Fibroblast of skin of abdomen (primary cell): ENCODE measurements at regions not wholly inside any gene's neighbourhood (a gene's known extent, or its start where the extent isn't known, plus 50 kb on each side); places are given as distances from the start of the nearest gene placed in this dataset.
"Not testable (repeated sequence)": the region's sequence is repeated elsewhere in the genome, so short reads cannot be mapped to it uniquely, and the experiment has no call there.

Source experiments
- DNase-seq: peaks from one replicate; pipeline ENCODE4 v3.0.0-alpha.2; 2013

GRCh38 chr4:115292320-115293092 is 179.1 kb upstream of the NDST4 start:
- no peak for DNase-seq

GRCh38 chr4:115287426-115287825 is 174.0 kb upstream of the NDST4 start:
- no peak for DNase-seq

DNA sequence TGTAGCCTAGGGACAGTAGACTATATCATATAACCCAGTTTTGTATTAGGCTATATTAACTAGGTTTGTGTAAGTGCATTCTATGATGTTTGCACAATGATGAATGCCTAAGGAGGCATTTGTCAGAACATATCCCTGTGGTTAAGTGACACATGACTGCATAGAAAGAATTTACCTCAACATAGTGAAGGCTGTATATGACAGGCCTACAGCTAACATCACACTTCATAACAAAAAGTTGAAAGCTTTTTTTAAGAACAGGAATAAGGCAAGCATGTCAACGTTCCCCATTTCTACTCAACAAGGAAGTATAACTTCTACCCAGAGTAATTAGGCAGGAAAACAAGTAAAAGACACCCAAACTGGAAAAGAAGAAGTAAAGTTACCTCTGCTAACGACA is 165.9 kb upstream of the NDST4 start:
- DNase-seq = no peak

- no peak for DNase-seq
These were observed 165.4 kb upstream of the NDST4 start for GRCh38 chr4:115278830-115279229.

DNA sequence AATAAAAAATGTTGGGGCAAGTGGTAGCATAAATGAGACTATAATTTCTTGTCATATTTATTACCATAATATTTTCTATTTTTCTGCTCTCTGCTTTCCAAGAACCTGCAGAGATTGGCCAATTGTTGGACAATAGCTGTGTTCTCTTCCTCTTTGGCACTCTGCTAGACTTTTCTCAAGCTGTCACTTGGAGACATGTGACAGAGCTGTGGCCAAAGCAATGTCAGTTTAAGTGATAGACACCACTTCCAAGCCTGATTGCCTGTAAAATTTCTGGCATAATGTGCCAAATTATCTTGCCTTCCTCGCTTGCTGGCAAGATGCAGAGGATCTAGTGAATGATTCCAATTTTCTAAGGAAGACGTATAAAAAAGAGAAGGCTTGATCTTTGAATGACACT is 162.2 kb upstream of the NDST4 start:
- no peak for DNase-seq

DNA sequence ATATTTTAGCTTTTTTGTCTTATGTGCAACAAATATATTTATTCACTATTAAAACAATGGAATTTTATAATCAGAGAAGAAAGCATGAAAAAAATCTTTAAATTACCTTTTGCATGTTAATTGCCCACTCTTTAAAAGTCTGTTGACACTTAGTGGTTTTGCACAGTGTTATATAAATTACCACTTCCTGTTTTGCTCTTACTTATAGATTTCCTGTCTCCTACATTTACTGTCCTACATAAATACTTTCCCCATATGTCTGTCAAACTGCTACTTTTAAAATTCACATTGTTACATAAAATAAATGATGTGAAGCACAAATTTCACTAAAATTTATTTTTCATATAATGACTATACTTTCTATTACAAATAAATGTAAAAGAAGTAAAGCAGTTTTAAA is 161.1 kb upstream of the NDST4 start:
- no peak for DNase-seq

- no peak for DNase-seq
These were observed 159.2 kb upstream of the NDST4 start for GRCh38 chr4:115272594-115272993.

DNA sequence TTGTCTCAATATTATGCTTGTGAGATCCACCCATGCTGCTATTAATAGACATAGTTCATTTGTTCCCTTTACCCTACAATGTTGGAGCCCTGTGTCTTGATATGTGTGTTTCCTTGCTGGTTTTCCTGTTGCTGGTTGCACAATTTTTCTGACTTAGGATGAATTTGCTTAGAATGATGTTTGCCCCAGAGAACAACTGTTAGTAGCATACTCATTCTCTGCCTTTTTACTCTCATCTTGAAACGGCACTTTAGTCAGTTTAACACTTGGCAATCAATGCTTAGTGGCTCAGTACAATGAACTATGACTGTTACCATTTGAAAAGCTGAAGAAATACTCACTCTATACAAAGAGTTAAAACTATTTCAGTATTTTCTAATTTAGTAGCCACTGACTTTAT is 158.8 kb upstream of the NDST4 start:
- DNase-seq = no peak

DNA sequence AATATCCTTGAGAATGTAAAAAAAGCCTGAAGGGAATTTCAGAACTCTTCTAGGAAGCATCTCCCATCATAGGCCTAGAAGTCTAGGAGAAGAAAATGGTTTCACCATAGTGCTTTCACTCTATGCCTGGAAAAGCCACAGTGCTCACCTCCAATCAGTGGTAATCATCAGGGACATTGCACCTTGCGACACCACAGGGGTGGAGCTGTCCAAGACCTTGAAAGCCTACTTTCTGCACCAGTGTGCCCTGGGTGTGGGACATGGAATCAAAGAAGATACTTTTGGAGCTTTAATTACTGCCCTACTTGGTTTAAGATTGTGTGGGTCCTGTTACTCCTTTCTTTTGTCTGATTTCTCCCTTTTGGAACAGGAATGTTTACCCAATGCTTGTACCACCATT is 146.8 kb upstream of the NDST4 start:
- DNase-seq = no peak

DNA sequence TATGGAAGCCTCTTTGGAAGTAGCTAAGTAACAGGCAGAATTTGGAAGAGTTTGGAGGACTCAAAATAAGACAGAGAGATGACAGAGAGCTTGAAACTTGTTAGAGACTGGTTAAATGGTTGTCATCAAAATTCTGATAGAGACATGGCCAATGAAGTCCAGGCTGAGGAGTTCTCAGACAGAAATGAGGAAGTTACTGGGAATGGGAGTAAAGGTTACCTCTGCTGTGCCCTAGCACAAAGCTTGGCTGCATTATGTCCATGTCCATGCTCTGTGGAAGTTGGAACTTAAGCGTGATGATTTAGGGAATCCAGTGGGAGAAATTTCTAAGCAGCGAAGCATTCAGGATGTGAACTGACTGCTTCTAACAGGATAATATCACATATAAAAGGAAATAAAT is 146.2 kb upstream of the NDST4 start:
- DNase-seq = no peak

- no peak for DNase-seq
These were observed 136.4 kb upstream of the NDST4 start for GRCh38 chr4:115249808-115250207.

GRCh38 chr4:115234405-115235093 is 121.1 kb upstream of the NDST4 start:
- no peak for DNase-seq

DNA sequence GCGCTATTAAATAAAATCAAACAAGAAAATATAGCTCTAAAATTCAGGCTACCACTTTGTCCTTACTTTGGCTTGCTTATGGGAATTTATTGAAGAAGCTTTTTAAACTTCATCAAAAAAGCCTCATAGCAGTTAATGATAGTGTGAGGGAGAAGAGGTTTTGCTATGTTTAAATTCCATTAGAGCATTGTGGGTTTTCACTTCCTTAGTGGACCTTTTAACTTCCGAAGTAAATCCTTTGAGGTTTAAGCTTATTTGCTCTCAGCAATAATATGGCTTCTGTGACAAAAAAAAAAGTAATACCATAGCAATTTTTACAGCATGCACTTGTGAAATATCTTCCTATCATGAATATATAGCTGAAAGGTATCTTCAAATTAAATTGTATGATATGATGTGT is 120.2 kb upstream of the NDST4 start:
- no peak for DNase-seq

- DNase-seq = no peak
These were observed 116.5 kb upstream of the NDST4 start for GRCh38 chr4:115229873-115230272.

GRCh38 chr4:115228851-115229250 is 115.4 kb upstream of the NDST4 start:
- DNase-seq = no peak

DNA sequence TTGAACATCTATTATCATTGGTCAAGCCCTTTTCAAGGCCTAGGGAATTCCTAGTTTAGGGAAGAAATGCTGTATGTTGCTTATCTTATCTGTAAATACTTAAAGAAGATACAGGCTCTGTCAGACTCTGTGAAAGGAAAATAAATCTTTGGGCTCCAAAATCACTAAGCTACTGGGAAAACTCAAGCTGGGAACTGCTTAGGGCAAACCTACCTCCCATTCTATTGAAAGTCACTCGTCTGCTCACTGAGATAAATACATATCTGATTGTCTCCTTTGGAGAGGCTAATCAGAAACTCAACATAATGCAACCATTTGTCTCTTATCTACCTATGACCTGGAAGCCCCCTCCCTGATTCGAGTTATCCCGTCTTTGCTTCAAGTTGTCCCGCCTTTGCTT is 108.6 kb upstream of the NDST4 start:
- no peak for DNase-seq

DNA sequence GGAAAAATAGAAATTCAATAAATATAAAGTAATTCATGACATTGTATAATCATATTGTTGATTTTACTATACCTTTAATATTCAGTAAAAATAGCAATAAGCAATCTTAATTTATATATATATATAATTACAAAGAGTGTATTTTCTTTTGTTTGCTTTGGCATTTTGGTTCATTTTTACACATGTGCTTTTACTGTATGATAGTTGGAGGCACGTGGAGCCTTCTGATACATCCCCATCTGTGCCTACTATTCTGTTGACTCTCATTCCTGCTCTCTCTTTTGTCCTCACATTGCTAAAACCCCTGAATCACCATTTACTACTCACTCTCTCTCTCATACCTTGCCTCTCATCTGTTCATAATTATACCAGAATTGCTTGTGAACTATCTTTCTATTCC is 106.4 kb upstream of the NDST4 start:
- no peak for DNase-seq

GRCh38 chr4:115219315-115219860 is 106.0 kb upstream of the NDST4 start:
- no peak for DNase-seq

- DNase-seq = no peak
These were observed 102.5 kb upstream of the NDST4 start for GRCh38 chr4:115215935-115216334.

- DNase-seq = no peak
These were observed 100.3 kb upstream of the NDST4 start for GRCh38 chr4:115213716-115214115.

DNA sequence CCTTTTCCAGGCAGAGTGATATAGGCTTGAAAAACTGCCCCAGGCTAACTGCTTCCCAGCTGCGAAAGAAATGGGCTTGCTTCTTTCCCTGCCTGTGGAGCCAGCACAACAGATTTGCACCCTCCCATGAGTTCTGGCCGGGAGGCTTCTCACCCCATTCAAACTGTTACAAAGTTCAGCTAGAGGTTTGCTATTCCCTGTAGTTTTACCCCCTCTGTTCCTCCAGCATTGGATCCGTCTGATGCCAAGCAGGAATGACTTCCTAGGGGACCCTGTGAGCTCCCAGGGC is 87.6 kb upstream of the NDST4 start:
- DNase-seq = no peak

- DNase-seq = not testable (repeated sequence)
These were observed 87.0 kb upstream of the NDST4 start for GRCh38 chr4:115200201-115201041.

- DNase-seq = not testable (repeated sequence)
These were observed 81.2 kb upstream of the NDST4 start for GRCh38 chr4:115194612-115195011.
